ENCODE measurements at regions not wholly inside any gene's neighbourhood (a gene's known extent, or its start where the extent isn't known, plus 50 kb on each side); places are given as distances from the start of the nearest gene placed in this dataset.

GRCh38 chr5:123960526-123960925, 448.5 kb downstream of the CSNK1G3 start:
- no peak for TF ChIP-seq CTCF (IDR thresholded peaks at IDR 0.05)
- no peak for TF ChIP-seq POLR2AphosphoS5 (IDR thresholded peaks at IDR 0.05)
